ENCODE measurements at regions not wholly inside any gene's neighbourhood (a gene's known extent, or its start where the extent isn't known, plus 50 kb on each side); places are given as distances from the start of the nearest gene placed in this dataset.

- DNase-seq, result no peak
- Histone ChIP-seq H3K4me3 (ENCODE audit: low read length in 3 of 3) (no peak overlapping the region), H3K27me3 (ENCODE audit: control insufficient read depth, insufficient read depth, low read length) (no peaks in the 10 kb centered on the region), H3K9me3 (ENCODE audit: control insufficient read depth in 2 of 3, insufficient read depth in 1 of 3, low read length in 3 of 3) (no peaks in the 10 kb centered on the region), H3K27ac (ENCODE audit: low read depth in 2 of 2, low read length in 2 of 2) (no peak overlapping the region), H3K36me3 (ENCODE audit: control insufficient read depth in 2 of 3, insufficient read depth in 3 of 3, low read length in 3 of 3) (no peaks in the 10 kb centered on the region), H3K4me1 (ENCODE audit: control insufficient read depth in 2 of 3, insufficient read depth in 2 of 3, low read depth in 1 of 3, low read length in 3 of 3) (no peaks in the 10 kb centered on the region), H3K9ac (ENCODE audit: low read length in 3 of 3) (no peak overlapping the region)
- no peak for TF ChIP-seq CTCF (IDR thresholded peaks at IDR 0.05; ENCODE audit: borderline replicate concordance, extremely low read depth, insufficient read depth)
- no peak for FAIRE-seq
- intact Hi-C loops (cut with DNase I), result no loop called here
Observed at GRCh38 chrX:10936976-10937375, 174.2 kb upstream of the HCCS start.

GRCh38 chrX:10938365-10938923 lies 172.7 kb upstream of the HCCS start:
- no peak overlapping the region for H3K27ac ChIP-seq (ENCODE audit: low read depth in 2 of 2, low read length in 2 of 2)
- intact Hi-C loops (cut with DNase I), result no loop called here
- no peak for TF ChIP-seq CTCF (IDR thresholded peaks at IDR 0.05; ENCODE audit: borderline replicate concordance, extremely low read depth, insufficient read depth)
- no peaks in the 10 kb centered on the region for H3K4me1 ChIP-seq (ENCODE audit: control insufficient read depth in 2 of 3, insufficient read depth in 2 of 3, low read depth in 1 of 3, low read length in 3 of 3)
- H3K36me3 ChIP-seq (ENCODE audit: control insufficient read depth in 2 of 3, insufficient read depth in 3 of 3, low read length in 3 of 3), result no peaks in the 10 kb centered on the region
- FAIRE-seq (no peak), DNase-seq (peak in 1 of 5 donors; percentile 46)
- no peaks in the 10 kb centered on the region for H3K9me3 ChIP-seq (ENCODE audit: control insufficient read depth in 2 of 3, insufficient read depth in 1 of 3, low read length in 3 of 3)
- H3K9ac ChIP-seq (ENCODE audit: low read length in 3 of 3), result no peak overlapping the region
- H3K4me3 ChIP-seq (ENCODE audit: low read length in 3 of 3), result no peak overlapping the region
- H3K27me3 ChIP-seq (ENCODE audit: control insufficient read depth, insufficient read depth, low read length), result no peaks in the 10 kb centered on the region

- H3K9ac ChIP-seq (ENCODE audit: low read length in 3 of 3), result no peak overlapping the region
- H3K36me3 ChIP-seq (ENCODE audit: control insufficient read depth in 2 of 3, insufficient read depth in 3 of 3, low read length in 3 of 3), result no peaks in the 10 kb centered on the region
- intact Hi-C loops (cut with DNase I), result no loop called here
- FAIRE-seq (no peak), DNase-seq (no peak)
- H3K4me3 ChIP-seq (ENCODE audit: low read length in 3 of 3), result no peak overlapping the region
- no peaks in the 10 kb centered on the region for H3K9me3 ChIP-seq (ENCODE audit: control insufficient read depth in 2 of 3, insufficient read depth in 1 of 3, low read length in 3 of 3)
- no peaks in the 10 kb centered on the region for H3K27me3 ChIP-seq (ENCODE audit: control insufficient read depth, insufficient read depth, low read length)
- no peak overlapping the region for H3K27ac ChIP-seq (ENCODE audit: low read depth in 2 of 2, low read length in 2 of 2)
- H3K4me1 ChIP-seq (ENCODE audit: control insufficient read depth in 2 of 3, insufficient read depth in 2 of 3, low read depth in 1 of 3, low read length in 3 of 3), result no peaks in the 10 kb centered on the region
- TF ChIP-seq CTCF (IDR thresholded peaks at IDR 0.05; ENCODE audit: borderline replicate concordance, extremely low read depth, insufficient read depth), result no peak
Observed at GRCh38 chrX:10939424-10939823, 171.7 kb upstream of the HCCS start.

Data from kidney (tissue), 13 donors.